GM19043 (cell line): ENCODE measurements at regions not wholly inside any gene's neighbourhood (a gene's known extent, or its start where the extent isn't known, plus 50 kb on each side); places are given as distances from the start of the nearest gene placed in this dataset.
"Not testable (repeated sequence)": the region's sequence is repeated elsewhere in the genome, so short reads cannot be mapped to it uniquely, and the experiment has no call there.

Experiments used
- ATAC-seq: cut with Tn5 transposase; IDR thresholded peaks from one replicate; pipeline ENCODE4 v1.9.1; 2021; ENCODE audit warnings: low read depth; ENCODE audit not compliant: unreplicated experiment

- ATAC-seq, result no peak
Measured at GRCh38 chr2:184041777-184042176, 556.6 kb upstream of the ZNF804A start.

DNA sequence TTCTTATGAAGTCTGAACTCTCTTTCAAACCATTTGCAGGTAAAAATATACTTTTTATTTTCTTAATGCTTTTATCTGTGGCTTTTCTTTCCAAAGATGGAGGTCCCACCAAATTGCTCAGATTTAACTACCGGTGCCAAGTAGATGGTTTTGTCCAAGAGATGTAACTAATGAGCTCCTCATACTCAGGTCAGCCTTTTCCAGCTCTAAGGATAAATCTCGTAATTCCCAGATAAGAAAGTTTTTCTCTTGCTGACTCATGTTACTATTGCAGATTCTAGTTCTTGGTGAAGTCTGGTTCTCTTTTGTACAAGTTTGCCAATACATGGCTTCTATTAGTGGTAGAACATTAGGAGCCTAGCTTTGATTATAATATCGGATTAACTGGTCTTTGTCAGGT, 550.8 kb upstream of the ZNF804A start:
- no peak for ATAC-seq

DNA sequence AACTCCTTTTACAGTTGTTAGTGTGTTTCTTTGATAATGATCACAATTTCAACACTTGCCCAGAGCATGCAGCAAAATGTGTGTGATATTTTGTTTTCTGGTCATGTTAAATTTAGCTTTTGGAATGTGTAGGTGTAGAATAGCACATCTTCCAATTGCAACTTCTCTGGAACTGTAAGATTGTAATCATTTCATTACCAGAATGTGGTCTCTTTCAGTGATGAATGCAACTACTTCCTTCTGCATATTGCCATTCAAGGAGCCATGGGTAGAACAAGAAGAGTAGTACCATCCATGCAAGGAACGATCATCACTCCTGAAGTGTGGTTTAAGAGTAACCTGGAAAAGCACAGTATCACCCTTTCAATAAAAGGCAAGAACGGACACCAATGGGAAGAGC, 548.8 kb upstream of the ZNF804A start:
- ATAC-seq, result no peak

GRCh38 chr2:184053326-184053725, 545.0 kb upstream of the ZNF804A start:
- ATAC-seq, result no peak

GRCh38 chr2:184054419-184054818, 543.9 kb upstream of the ZNF804A start:
- ATAC-seq, result not testable (repeated sequence)

GRCh38 chr2:184057910-184058309, 540.4 kb upstream of the ZNF804A start:
- ATAC-seq, result no peak

DNA sequence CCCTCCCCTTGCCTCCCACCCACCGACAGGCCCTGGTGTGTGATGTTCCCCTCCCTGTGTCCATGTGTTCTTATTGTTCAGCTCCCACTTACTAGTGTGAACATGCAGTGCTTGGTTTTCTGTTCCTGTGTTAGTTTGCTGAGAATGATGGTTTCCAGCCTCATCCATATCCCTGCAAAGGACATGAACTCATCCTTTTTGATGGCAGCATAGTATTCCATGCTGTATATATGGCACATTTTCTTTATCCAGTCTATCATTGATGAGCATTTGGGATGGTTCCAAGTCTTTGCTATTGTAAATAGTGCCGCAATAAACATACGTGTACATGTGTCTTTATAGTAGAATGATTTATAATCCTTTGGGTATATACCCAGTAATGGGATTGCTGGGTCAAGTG, 538.1 kb upstream of the ZNF804A start:
- ATAC-seq, result not testable (repeated sequence)

DNA sequence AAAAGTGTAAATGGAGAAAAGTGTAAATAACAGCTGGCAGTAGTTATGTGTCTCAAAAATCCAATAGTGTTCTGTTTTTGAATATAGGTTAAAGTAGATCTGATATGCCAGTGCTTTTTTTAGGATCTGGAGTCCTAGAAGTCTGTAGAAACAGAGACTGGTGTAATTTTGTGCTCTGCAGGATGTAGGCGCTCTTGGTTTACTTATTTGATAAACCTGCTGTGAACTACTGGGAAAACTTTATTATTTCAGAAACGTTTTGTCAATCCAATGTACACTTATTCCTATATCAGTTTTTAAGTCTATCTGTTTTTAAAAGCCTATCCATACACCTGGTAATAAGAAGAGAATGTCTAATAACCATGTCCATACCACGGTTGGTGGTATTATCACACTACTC, 530.8 kb upstream of the ZNF804A start:
- ATAC-seq, result no peak

GRCh38 chr2:184072470-184072869, 525.9 kb upstream of the ZNF804A start:
- no peak for ATAC-seq

GRCh38 chr2:184078496-184078895, 519.8 kb upstream of the ZNF804A start:
- ATAC-seq, result no peak

- no peak for ATAC-seq
Measured at GRCh38 chr2:184091456-184091855, 506.9 kb upstream of the ZNF804A start.

- ATAC-seq, result no peak
Measured at GRCh38 chr2:184113696-184114403, 484.5 kb upstream of the ZNF804A start.

DNA sequence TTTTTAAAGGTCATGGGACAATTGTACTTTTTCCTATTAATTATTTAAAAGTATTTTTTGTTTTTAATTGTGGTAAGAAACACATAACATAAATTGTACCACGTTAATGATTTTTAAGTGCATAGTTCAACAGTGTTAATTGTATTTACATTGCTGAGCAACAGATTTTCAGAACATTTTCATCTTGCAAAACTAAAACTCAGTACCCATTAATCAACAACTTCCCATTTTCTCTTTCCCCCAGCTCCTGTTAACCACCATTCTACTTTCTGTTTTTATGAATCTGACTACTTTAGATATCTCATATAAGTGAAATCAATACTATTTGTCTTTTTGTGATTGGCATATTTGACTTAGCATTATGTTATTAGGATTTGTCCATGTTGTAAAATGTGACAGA, 483.9 kb upstream of the ZNF804A start:
- no peak for ATAC-seq

DNA sequence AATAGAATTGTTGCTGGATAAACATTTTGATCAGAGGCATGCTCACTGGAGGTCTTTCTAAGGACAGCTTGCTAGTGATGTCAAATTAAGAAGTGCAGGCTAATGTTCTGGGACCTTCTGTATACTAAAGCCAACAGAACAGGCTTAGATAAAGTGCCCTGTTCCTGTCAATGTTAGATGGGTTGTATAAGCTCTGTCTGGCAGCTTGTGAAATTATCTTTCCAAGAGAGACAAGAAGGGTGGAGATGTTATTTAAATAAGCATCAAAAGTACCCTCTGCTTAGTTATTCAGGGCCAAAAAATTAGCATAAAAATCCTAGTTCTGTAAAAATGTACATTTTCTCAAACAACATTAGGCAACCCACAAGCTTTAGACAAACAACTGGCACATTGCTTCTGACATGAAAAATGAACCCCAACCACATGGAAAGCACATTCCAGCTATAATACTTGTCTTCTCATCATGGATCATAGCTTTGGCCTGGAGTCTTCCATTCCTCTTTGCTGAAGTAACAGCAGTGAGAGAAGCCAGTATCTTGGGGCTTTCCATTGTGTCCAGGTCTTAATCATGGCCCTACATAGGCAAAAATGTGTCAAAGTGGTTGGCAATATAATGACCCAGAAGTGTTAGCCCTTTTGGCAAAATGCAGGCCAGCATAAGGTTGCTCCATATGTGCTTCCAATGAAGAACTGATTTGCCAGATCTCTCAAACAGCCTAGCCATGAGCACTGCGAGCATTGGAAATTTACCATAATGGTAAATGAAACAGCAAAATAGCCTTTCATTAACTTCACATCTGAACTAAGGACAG, 478.1 kb upstream of the ZNF804A start:
- no peak for ATAC-seq

GRCh38 chr2:184125867-184126266, 472.5 kb upstream of the ZNF804A start:
- no peak for ATAC-seq

- ATAC-seq, result no peak
Measured at GRCh38 chr2:184129073-184129472, 469.3 kb upstream of the ZNF804A start.

GRCh38 chr2:184137955-184138354, 460.4 kb upstream of the ZNF804A start:
- no peak for ATAC-seq

GRCh38 chr2:184141866-184142265, 456.5 kb upstream of the ZNF804A start:
- no peak for ATAC-seq

- no peak for ATAC-seq
Measured at GRCh38 chr2:184154438-184154837, 443.9 kb upstream of the ZNF804A start.

- ATAC-seq, result no peak
Measured at GRCh38 chr2:184155791-184156190, 442.5 kb upstream of the ZNF804A start.

GRCh38 chr2:184157141-184157540, 441.2 kb upstream of the ZNF804A start:
- no peak for ATAC-seq

- ATAC-seq, result no peak
Measured at GRCh38 chr2:184162426-184162825, 435.9 kb upstream of the ZNF804A start.
